ENCODE measurements at regions not wholly inside any gene's neighbourhood (a gene's known extent, or its start where the extent isn't known, plus 50 kb on each side); places are given as distances from the start of the nearest gene placed in this dataset.

DNA sequence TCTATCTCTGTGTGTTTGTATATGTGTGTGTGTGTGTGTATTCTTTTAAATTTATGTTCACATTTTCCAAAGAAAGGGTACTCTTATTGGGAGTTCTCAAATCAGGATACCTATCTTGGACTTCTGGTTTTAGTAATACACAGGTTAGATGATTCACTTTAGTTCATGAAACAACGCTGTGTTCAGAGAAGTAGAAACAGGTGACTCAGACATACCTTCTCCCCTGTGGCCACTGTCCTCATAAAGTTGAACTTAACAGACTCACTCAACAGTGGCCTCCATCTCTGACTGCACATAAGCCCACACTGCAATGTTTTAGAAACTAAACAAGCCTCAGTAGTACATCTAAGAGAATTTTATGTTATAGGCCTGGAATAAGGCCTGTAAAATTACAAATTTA, 566.6 kb upstream of the VRK2 start:
- Histone ChIP-seq H3K36me3 (replicated peaks in 1 of 2; ENCODE audit: control insufficient read depth in 1 of 2, insufficient read depth in 2 of 2, low read length in 2 of 2) (no peaks in the 10 kb centered on the region), H3K4me3 (replicated peaks in 1 of 3; ENCODE audit: insufficient read depth in 1 of 3, low read depth in 2 of 3, low read length in 3 of 3) (no peak overlapping the region), H2AFZ (ENCODE audit: low read length) (no peak overlapping the region), H3K4me2 (ENCODE audit: low read depth, low read length) (no peak overlapping the region), H3K9me3 (ENCODE audit: low read length) (no peaks in the 10 kb centered on the region), H3K4me1 (ENCODE audit: insufficient read depth, low read length) (no peaks in the 10 kb centered on the region), H3K27ac (ENCODE audit: extremely low read length, insufficient read depth, low read length) (no peak overlapping the region), H3K27me3 (ENCODE audit: control insufficient read depth in 1 of 2, insufficient read depth in 2 of 2, low read length in 2 of 2) (no peaks in the 10 kb centered on the region), H4K20me1 (ENCODE audit: insufficient read depth, low read length) (no peaks in the 10 kb centered on the region), H3K79me2 (ENCODE audit: insufficient read depth, low read length) (no peaks in the 10 kb centered on the region), H3K9ac (ENCODE audit: insufficient read depth, low read depth, low read length) (no peak overlapping the region)
- CTCF ChIA-PET (ENCODE audit: low intra/inter-chr PET ratio, low total read pairs): no interaction called here
- DNase-seq (ENCODE audit: low spot score) (no peak), ATAC-seq (no peak), FAIRE-seq (no peak)
- in situ Hi-C loops (cut with HindIII; ENCODE audit: extremely low pct_ligation_motif_present, low pct_unique_long_range_greater_than_20kb): no loop called here
- intact Hi-C loops (cut with micrococcal nuclease; ENCODE audit: unreplicated experiment): no loop called here
- no peak for TF ChIP-seq ZFP36 (IDR thresholded peaks at IDR 0.05; ENCODE audit: borderline replicate concordance, low read depth, low read length, partially characterized antibody)
- BruUV-seq (replicated peaks): no TSS peak
- POLR2A ChIA-PET: no interaction called here
- WGBS (ENCODE audit: low lambda C conversion rate): 0% methylated on average over 1 of the region's 1 CpG

DNA sequence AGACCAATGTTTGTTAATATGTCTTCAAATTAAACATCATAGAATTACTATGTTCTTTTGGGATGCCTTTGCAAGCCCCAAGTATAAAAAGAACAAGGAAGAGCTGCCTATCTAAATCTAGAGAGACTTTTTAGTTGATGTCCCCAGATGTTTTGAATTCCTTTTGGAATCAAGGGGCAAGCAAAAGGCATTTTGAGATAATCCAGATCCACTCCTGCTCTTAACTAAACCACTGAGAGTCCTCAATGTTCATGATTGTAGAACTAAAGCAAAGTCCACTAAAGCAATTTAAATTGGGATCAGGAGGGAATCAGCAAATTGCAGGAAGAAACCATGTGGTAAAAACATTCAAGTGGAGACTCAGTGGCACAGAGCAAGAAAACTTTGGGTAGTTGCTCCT, 558.5 kb upstream of the VRK2 start:
- H3K27ac ChIP-seq (ENCODE audit: extremely low read length, insufficient read depth, low read length): no peak overlapping the region
- H3K4me2 ChIP-seq (ENCODE audit: low read depth, low read length): no peak overlapping the region
- ChIA-PET CTCF (ENCODE audit: low intra/inter-chr PET ratio, low total read pairs) (no interaction called here), POLR2A (no interaction called here)
- DNase-seq (ENCODE audit: low spot score) (no peak), ATAC-seq (no peak), FAIRE-seq (no peak)
- H2AFZ ChIP-seq (ENCODE audit: low read length): no peak overlapping the region
- H3K9ac ChIP-seq (ENCODE audit: insufficient read depth, low read depth, low read length): no peak overlapping the region
- no peak overlapping the region for H3K4me3 ChIP-seq (replicated peaks in 1 of 3; ENCODE audit: insufficient read depth in 1 of 3, low read depth in 2 of 3, low read length in 3 of 3)
- in situ Hi-C loops (cut with HindIII; ENCODE audit: extremely low pct_ligation_motif_present, low pct_unique_long_range_greater_than_20kb): no loop called here
- H3K36me3 ChIP-seq (replicated peaks in 1 of 2; ENCODE audit: control insufficient read depth in 1 of 2, insufficient read depth in 2 of 2, low read length in 2 of 2): no peaks in the 10 kb centered on the region
- TF ChIP-seq ZBTB38 (CRISPR knock-in tag; IDR thresholded peaks at IDR 0.05) (no peak), ZFP41 (CRISPR knock-in tag; IDR thresholded peaks at IDR 0.05; ENCODE audit: borderline replicate concordance) (no peak), ETS1 (CRISPR knock-in tag; IDR thresholded peaks at IDR 0.05) (no peak), ZC3H13 (CRISPR knock-in tag; IDR thresholded peaks at IDR 0.05) (no peak), MBD4 (IDR thresholded peaks at IDR 0.05; ENCODE audit: borderline replicate concordance, low read length) (no peak), ZNF383 (CRISPR knock-in tag; IDR thresholded peaks at IDR 0.05; ENCODE audit: borderline replicate concordance) (no peak)
- H4K20me1 ChIP-seq (ENCODE audit: insufficient read depth, low read length): no peaks in the 10 kb centered on the region
- H3K9me3 ChIP-seq (ENCODE audit: low read length): no peaks in the 10 kb centered on the region
- intact Hi-C loops (cut with micrococcal nuclease; ENCODE audit: unreplicated experiment): no loop called here
- H3K79me2 ChIP-seq (ENCODE audit: insufficient read depth, low read length): no peaks in the 10 kb centered on the region
- H3K4me1 ChIP-seq (ENCODE audit: insufficient read depth, low read length): no peaks in the 10 kb centered on the region
- H3K27me3 ChIP-seq (ENCODE audit: control insufficient read depth in 1 of 2, insufficient read depth in 2 of 2, low read length in 2 of 2): no peaks in the 10 kb centered on the region
- BruUV-seq (replicated peaks): no TSS peak
